ENCODE measurements at regions not wholly inside any gene's neighbourhood (a gene's known extent, or its start where the extent isn't known, plus 50 kb on each side); places are given as distances from the start of the nearest gene placed in this dataset.

DNA sequence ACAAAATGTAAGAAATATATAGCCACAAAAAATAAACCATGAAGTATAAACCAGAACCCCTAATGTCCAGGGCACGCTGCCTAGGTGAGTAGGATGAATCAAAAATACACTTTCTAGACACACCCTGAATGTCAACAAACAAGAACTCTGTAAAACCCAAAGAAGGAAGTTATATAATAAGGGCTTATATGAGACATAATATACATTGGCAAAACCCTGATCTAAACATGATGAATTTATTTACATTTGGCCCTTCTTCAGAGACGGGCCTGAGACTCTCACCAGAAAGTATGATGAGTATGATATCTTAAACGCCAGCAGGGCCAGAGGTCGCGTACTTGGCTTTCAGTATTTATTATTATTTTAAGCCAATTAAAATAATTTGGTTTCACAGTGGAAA lies 125.1 kb upstream of the FST start:
- Histone ChIP-seq H3K4me1 (no peaks in the 10 kb centered on the region), H3K27me3 (no peaks in the 10 kb centered on the region), H3K4me3 (no peak overlapping the region), H3K9me3 (no peaks in the 10 kb centered on the region), H3K36me3 (no peaks in the 10 kb centered on the region), H3K27ac (no peak overlapping the region)
- FAIRE-seq, result no peak
- TF ChIP-seq, protein P1, sequence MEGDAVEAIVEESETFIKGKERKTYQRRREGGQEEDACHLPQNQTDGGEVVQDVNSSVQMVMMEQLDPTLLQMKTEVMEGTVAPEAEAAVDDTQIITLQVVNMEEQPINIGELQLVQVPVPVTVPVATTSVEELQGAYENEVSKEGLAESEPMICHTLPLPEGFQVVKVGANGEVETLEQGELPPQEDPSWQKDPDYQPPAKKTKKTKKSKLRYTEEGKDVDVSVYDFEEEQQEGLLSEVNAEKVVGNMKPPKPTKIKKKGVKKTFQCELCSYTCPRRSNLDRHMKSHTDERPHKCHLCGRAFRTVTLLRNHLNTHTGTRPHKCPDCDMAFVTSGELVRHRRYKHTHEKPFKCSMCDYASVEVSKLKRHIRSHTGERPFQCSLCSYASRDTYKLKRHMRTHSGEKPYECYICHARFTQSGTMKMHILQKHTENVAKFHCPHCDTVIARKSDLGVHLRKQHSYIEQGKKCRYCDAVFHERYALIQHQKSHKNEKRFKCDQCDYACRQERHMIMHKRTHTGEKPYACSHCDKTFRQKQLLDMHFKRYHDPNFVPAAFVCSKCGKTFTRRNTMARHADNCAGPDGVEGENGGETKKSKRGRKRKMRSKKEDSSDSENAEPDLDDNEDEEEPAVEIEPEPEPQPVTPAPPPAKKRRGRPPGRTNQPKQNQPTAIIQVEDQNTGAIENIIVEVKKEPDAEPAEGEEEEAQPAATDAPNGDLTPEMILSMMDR (IDR thresholded peaks at IDR 0.05), result no peak
- no peak for ATAC-seq
- WGBS, 2 donors, result 47 to 58% methylated on average over 5 of the region's 5 CpGs
- intact Hi-C loops (cut with DNase I), result no loop called here
- no peak for DNase-seq

DNA sequence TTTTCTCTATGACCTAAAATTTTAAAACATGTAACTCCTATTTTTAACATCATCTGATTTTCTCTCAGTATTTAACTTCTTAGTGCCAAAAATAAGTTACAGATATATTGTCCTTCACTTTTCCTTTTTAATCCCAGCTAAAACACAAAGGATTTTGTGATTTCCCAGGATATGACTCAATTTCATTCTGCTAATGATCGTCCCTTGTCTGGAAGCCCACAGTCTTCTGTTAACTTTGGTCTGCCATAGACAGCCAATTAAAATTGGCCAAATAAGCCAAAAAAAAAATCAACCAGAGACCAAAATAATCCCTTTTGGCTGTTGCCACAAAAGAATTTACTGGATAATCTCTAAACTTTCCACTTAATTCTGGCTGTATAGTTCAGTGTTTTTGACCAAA lies 124.5 kb upstream of the FST start:
- intact Hi-C loops (cut with DNase I), result no loop called here
- FAIRE-seq (no peak), DNase-seq (no peak), ATAC-seq (no peak)
- Histone ChIP-seq H3K36me3 (no peaks in the 10 kb centered on the region), H3K4me1 (no peaks in the 10 kb centered on the region), H3K9me3 (no peaks in the 10 kb centered on the region), H3K27me3 (no peaks in the 10 kb centered on the region), H3K4me3 (no peak overlapping the region), H3K27ac (no peak overlapping the region)
- 45 to 62% methylated on average over 1 of the region's 1 CpG for WGBS, 2 donors
- TF ChIP-seq, protein P1 (IDR thresholded peaks at IDR 0.05), result no peak

DNA sequence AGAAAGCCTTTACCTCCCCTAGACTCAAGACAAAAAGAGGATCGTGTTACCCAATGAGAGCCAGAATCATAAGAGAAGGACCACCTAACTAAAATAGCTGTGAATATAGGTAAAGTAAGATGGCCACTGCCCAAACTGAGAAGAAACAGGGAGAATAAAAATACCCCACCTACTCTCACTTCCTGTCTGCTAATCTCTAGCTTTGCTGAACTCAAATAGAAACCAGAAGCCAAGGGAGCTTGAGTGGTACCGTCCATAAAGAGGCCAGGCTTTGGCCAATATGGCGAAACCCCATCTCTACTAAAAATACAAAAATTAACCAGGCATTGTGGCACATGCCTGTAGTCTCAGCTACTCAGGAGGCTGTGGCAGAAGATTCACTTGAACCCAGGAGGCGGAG lies 123.0 kb upstream of the FST start:
- Histone ChIP-seq H3K9me3 (no peaks in the 10 kb centered on the region), H3K27me3 (no peaks in the 10 kb centered on the region), H3K36me3 (no peaks in the 10 kb centered on the region), H3K27ac (no peak overlapping the region), H3K4me3 (no peak overlapping the region), H3K4me1 (no peaks in the 10 kb centered on the region)
- WGBS, 2 donors, result 79 to 84% methylated on average over 4 of the region's 4 CpGs
- intact Hi-C loops (cut with DNase I), result no loop called here
- ATAC-seq, result no peak
- no peak for DNase-seq
- TF ChIP-seq, protein P1 (IDR thresholded peaks at IDR 0.05), result no peak
- FAIRE-seq, result no peak

DNA sequence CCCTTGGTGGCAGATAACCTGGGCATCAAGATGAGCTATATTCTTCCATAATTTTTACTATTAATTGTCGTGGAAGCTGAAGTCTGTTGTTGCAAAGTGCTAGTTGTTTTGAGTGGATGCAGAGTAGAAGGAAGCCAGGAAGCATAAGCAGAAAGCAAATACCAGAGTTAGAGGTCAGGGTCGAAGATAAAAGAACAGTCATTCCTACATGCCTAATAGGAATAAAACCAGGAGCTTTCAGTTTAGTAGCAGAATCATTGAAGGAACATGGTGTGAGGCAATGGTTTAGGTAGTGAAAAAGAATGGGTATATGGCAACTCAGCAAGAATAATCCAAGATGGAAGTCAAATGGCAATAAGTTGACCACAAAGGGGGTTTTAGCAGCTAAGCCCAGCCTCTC lies 121.6 kb upstream of the FST start:
- no peak for DNase-seq
- 43 to 46% methylated on average over 2 of the region's 2 CpGs for WGBS, 2 donors
- TF ChIP-seq, protein P1 (IDR thresholded peaks at IDR 0.05), result no peak

DNA sequence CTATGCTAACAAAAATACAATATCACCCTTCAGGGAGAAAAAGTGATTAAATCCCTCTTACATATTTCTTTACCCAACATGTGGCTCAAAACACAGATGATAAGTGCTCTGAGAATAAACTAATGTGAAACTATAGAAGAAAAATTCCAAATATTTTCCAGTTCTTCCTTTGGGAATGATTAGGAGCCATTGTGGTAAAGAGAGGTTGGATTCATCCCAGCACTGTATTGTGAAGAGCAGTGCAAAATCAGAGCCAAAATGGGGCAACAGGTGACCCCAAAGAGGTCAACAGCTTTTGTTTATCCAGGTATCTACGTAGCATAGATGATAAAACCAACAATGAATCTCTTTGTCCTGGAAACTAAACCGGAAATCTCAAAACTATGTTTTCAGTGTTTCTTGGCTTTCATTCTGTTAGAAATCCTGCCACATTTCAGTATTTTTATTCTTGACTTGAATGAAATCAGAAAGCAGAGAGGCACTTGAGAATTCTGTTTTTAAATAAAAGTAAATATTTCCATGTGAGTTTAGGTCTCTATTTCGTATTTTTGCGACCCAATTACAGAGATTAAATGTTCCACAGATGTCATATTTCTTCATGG lies 120.4 kb upstream of the FST start:
- Histone ChIP-seq H3K36me3 (no peaks in the 10 kb centered on the region), H3K27ac (no peak overlapping the region), H3K27me3 (no peaks in the 10 kb centered on the region), H3K9me3 (no peaks in the 10 kb centered on the region), H3K4me1 (no peaks in the 10 kb centered on the region), H3K4me3 (no peak overlapping the region)
- FAIRE-seq, result no peak
- intact Hi-C loops (cut with DNase I), result no loop called here
- no peak for DNase-seq
- no peak for ATAC-seq
- TF ChIP-seq, protein P1 (IDR thresholded peaks at IDR 0.05), result no peak
- 19 to 29% methylated on average over 4 of the region's 4 CpGs for WGBS, 2 donors

More for the DNA sequence above, 121.6 kb upstream of the FST start:
- Histone ChIP-seq H3K36me3 (no peaks in the 10 kb centered on the region), H3K4me3 (no peak overlapping the region), H3K9me3 (no peaks in the 10 kb centered on the region), H3K27ac (no peak overlapping the region), H3K27me3 (no peaks in the 10 kb centered on the region), H3K4me1 (no peaks in the 10 kb centered on the region)
- intact Hi-C loops (cut with DNase I), result no loop called here
- FAIRE-seq (no peak), ATAC-seq (no peak)
